ENCODE measurements at regions not wholly inside any gene's neighbourhood (a gene's known extent, or its start where the extent isn't known, plus 50 kb on each side); places are given as distances from the start of the nearest gene placed in this dataset.

DNA sequence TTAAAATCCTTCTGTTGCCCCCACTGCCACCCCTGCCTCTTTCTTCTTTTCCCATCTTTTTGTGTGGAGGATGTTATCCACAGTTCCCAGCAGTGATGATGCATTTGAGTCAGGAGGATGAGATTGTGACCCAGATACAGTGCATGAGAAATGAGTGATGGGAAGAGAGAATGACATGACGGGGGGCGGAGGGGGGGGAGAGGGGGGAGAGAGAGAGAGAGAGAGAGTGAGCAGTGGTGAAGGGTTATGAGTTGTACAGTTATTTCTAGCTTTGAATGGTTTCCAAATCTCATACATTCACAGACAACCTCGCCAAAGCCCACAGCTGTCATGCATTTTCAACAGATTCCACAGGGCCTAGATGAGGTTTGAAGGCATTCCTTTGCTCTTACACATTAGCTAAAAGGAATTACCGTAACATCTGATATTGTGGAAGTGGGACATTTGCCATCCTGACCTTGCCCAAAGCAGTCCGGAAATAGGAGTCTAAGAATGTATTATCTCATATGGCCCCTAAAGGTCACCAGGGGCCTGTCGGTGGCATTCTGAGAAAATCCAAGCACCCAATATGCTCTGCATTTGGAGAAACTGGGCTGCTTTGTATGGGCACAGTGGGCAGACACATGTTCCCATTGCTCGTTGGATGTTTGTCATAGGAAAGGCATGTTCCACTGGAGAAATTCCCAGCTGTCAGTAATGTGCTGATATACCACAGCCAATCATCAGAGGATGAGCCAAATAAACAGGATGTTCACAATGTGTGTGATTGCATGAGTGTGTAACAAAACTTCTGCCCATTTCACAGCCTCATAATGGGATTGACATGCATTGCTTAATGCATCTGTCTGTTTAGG lies 435.8 kb downstream of the SPRY1 start:
- H3K27ac Mint-ChIP-seq: no peak overlapping the region
- ChIA-PET POLR2A (no interaction called here), CTCF (no interaction called here)
- H3K27me3 Mint-ChIP-seq: no peaks in the 10 kb centered on the region
- no peaks in the 10 kb centered on the region for H3K9me3 Mint-ChIP-seq
- DNase-seq: no peak
- no peaks in the 10 kb centered on the region for H3K36me3 Mint-ChIP-seq (ENCODE audit: low read depth)
- no peak overlapping the region for H3K4me3 Mint-ChIP-seq
- H3K4me1 Mint-ChIP-seq: no peaks in the 10 kb centered on the region

DNA sequence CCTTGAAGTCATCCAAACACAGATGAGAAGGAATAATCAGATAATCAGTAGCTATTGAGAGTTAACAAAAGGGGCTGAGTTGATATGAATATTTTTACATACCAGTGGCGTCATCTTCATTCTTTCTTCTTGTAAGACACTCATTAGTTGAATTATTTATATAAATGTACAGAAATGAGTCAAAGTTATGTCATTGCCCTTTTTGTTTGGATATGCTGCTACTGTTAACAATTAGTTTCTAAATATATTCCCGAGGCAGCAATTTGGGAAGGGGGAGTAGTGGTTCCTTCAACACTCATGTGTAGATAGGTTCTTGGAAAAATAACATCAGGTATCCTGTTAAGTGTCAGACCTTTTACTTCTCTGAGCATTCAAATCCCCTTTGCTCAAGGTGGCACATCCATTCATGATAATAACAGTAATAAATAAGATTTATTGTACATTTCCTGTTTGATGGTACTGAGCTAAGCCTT lies 436.6 kb downstream of the SPRY1 start:
- H3K4me1 Mint-ChIP-seq: no peaks in the 10 kb centered on the region
- H3K27me3 Mint-ChIP-seq: no peaks in the 10 kb centered on the region
- ChIA-PET CTCF (no interaction called here), POLR2A (no interaction called here)
- H3K27ac Mint-ChIP-seq: no peak overlapping the region
- H3K4me3 Mint-ChIP-seq: no peak overlapping the region
- DNase-seq: no peak
- no peaks in the 10 kb centered on the region for H3K36me3 Mint-ChIP-seq (ENCODE audit: low read depth)
- H3K9me3 Mint-ChIP-seq: no peaks in the 10 kb centered on the region

DNA sequence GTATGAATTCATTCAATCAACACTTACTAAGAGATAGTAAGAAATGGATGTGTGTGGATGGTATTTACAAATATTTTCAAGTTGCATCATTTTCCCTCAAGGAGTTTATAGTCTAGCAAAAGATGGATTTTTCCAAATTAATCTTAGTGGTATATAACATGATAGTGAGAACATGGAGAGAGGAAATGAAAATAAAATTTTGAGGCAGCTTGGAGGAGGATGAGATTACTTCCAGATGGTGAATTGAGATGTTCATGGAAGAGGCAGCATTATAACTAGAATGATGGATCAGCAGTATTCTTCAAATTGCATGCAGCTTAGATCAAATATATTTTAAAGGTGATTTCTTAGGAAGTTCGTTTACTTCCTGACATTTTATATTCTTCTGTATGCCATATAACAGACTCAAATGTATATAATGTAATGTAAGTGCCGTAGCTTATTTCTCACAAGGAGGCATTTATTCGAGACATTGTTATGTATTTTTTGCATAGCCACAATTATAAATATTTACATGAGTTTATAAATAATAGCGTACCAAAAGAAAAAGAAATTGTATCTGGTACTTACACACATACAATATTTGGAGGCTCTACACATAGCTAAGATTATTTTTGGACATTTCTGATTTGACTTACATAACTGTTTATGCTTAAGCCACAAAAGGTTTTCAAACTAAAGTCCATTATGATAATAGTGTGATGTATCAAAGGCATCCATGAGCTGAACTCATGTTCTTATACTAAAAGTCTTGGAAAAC lies 439.4 kb downstream of the SPRY1 start:
- no peaks in the 10 kb centered on the region for H3K36me3 Mint-ChIP-seq (ENCODE audit: low read depth)
- DNase-seq: no peak
- H3K4me1 Mint-ChIP-seq: no peaks in the 10 kb centered on the region
- H3K9me3 Mint-ChIP-seq: no peaks in the 10 kb centered on the region
- POLR2A ChIA-PET: no interaction called here
- no peaks in the 10 kb centered on the region for H3K27me3 Mint-ChIP-seq
- H3K4me3 Mint-ChIP-seq: no peak overlapping the region
- CTCF ChIA-PET: no interaction called here
- H3K27ac Mint-ChIP-seq: no peak overlapping the region

DNA sequence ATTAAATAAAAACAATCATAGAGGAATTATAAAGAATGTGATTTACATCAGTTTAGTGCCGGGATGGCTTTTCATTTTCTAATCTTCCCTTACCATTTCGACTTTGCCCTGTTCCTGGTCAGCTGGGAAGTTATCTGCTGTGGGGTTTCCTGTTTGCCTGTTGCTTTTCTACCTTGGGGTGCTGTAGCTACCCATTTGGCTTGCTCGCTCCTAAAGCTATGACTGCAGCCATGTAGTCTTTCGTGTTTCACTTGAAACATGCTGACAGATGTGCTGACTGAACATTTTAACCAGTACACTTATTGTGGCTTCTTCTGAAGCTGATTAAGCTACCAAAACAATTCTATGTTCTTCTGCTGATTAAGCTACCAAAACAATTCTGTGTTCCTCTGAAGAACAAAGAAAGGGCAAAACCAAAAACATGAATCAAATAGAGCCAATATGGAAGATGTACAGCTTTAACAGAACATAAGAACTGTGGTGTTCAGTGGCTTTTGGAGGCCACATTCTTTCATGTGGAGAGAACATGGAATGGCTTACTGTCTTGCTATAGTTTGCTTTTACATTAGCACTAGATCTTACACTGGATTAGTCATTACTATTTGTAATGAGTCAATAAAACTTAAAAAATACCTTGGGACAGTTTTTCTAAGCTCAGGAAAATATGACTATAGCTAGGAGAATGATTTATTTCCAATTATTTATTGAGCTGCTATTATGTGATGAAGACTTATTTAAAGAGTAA lies 440.4 kb downstream of the SPRY1 start:
- DNase-seq: no peak
- no peaks in the 10 kb centered on the region for H3K36me3 Mint-ChIP-seq (ENCODE audit: low read depth)
- ChIA-PET CTCF (interaction anchor here (0.5 kb wide), 1 partner anchor 427 kb away, joined by 3 read pairs; no protein-coding TSS in a partner anchor), POLR2A (no interaction called here)
- H3K27me3 Mint-ChIP-seq: no peaks in the 10 kb centered on the region
- H3K4me1 Mint-ChIP-seq: no peaks in the 10 kb centered on the region
- no peaks in the 10 kb centered on the region for H3K9me3 Mint-ChIP-seq
- no peak overlapping the region for H3K27ac Mint-ChIP-seq
- no peak overlapping the region for H3K4me3 Mint-ChIP-seq

DNA sequence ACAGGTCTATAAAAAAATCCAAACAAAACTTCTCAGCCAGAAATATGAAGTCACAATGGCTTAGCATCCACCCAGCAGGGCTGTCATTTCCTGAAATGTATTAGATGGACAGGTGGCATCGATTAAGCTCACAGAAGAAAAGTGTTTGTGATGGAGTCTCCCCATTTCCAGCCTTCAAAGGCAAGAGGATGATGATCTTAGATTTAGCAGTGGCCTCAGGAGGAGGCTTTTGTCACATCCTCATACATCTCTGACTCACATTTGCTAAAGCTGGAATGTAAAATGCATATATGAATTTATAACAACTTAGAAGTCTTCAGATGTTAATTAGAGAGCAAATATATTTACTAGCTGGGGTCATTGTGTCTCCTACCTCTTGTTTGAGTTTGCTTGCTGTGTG lies 441.9 kb downstream of the SPRY1 start:
- Mint-ChIP-seq H3K36me3 (ENCODE audit: low read depth) (no peaks in the 10 kb centered on the region), H3K27ac (no peak overlapping the region), H3K4me3 (no peak overlapping the region), H3K9me3 (no peaks in the 10 kb centered on the region), H3K4me1 (no peaks in the 10 kb centered on the region), H3K27me3 (no peaks in the 10 kb centered on the region)
- DNase-seq: no peak
- ChIA-PET CTCF (no interaction called here), POLR2A (no interaction called here)

DNA sequence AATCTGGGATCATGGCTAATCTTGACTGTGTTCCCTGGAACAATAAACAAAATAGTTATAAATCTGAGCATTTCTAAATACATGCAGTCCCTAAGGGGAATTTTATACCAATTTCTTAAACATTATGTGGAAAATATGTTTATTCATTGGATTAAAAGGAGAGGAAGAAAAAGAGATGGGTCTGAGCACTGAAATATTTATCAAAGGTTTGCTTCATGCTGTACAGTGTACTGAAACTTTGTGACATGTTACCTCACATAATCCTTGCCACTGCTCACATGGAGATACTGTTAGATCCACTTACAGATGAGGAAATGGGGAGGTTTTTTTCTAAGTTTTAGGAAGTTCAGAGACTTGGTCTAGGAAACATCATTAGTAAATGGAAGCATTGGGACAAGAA lies 443.6 kb downstream of the SPRY1 start:
- DNase-seq: no peak
- no peak overlapping the region for H3K27ac Mint-ChIP-seq
- ChIA-PET CTCF (no interaction called here), POLR2A (no interaction called here)
- H3K9me3 Mint-ChIP-seq: no peaks in the 10 kb centered on the region
- H3K27me3 Mint-ChIP-seq: no peaks in the 10 kb centered on the region
- no peak overlapping the region for H3K4me3 Mint-ChIP-seq
- H3K36me3 Mint-ChIP-seq (ENCODE audit: low read depth): no peaks in the 10 kb centered on the region
- H3K4me1 Mint-ChIP-seq: no peaks in the 10 kb centered on the region

DNA sequence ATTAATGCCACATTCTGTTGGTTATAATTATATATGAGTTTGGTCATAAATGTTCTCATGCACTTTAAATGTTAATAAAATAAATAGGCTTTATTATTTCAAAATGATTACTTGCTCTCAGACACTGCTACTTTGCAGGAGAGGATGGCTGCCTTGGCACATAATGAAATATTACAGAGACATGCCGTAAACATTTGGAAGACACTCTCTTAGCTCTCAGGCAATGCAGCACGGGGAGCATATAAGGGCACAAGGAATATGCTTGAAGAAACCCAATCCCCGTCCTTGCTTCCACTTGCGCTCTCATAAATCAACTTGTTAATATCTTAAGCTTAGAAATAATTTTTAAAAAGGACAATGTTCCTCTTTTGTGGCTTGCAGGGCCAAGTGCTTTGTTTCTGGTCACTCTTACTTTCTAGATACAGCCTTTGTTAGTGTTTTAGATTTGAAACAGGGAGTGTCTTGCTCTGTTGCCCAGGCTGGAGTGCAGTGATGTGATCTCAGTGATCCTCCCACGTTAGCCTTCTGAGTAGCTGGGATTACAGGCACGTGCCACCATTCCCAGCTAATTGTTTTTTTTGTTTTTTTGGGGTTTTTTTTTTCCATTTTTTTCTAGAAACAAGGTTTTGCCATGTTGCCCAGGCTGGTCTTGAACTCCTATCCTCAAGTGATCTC lies 445.0 kb downstream of the SPRY1 start:
- no peaks in the 10 kb centered on the region for H3K4me1 Mint-ChIP-seq
- H3K9me3 Mint-ChIP-seq: no peaks in the 10 kb centered on the region
- no peak overlapping the region for H3K4me3 Mint-ChIP-seq
- CTCF ChIA-PET: no interaction called here
- H3K27me3 Mint-ChIP-seq: no peaks in the 10 kb centered on the region
- no peak overlapping the region for H3K27ac Mint-ChIP-seq
- POLR2A ChIA-PET: no interaction called here
- H3K36me3 Mint-ChIP-seq (ENCODE audit: low read depth): no peaks in the 10 kb centered on the region
- DNase-seq: no peak

DNA sequence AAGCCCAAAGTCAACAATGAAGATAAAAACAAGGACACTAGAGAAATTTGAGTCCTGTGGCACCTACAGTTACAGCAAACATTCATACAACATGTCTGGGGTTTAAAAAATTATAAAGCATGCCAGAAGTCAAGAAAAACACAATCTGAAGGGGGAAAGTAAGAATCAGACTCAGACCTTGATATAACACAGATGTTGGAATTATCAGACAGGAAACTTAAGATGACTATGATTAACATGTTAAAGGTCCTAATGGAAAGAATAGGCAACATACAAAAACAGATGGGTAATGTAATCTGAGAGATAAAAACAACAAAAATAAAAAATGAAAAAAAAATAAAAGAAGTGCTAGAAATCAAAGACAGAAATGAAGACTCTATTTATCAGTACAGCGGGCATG lies 446.5 kb downstream of the SPRY1 start:
- Mint-ChIP-seq H3K4me1 (no peaks in the 10 kb centered on the region), H3K36me3 (ENCODE audit: low read depth) (no peaks in the 10 kb centered on the region), H3K27ac (no peak overlapping the region), H3K9me3 (no peaks in the 10 kb centered on the region), H3K4me3 (no peak overlapping the region), H3K27me3 (no peaks in the 10 kb centered on the region)
- CTCF ChIA-PET: no interaction called here
- POLR2A ChIA-PET: no interaction called here
- DNase-seq: no peak

DNA sequence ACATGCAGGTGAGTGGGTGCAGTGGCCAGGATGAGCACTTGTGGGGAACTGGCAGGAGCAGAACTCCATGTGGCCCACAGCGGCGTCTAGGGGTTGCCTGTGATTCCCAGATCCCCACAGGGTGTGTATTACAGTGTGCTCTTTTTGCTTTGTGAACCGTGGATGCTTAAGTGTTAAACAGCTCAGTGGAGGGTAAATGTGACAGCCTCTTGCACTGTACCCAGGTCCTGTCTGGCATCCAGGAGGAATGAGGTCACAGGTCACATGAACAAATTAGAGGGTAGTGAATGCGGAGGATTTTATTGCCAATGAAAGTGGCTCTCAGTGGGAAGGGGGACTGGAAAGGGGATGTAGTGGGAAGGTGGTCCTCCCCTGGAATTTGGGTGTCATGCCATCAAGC lies 447.8 kb downstream of the SPRY1 start:
- Mint-ChIP-seq H3K4me1 (no peaks in the 10 kb centered on the region), H3K27me3 (no peaks in the 10 kb centered on the region), H3K4me3 (no peak overlapping the region), H3K36me3 (ENCODE audit: low read depth) (no peaks in the 10 kb centered on the region), H3K9me3 (no peaks in the 10 kb centered on the region), H3K27ac (no peak overlapping the region)
- ChIA-PET POLR2A (no interaction called here), CTCF (no interaction called here)
- DNase-seq: no peak

DNA sequence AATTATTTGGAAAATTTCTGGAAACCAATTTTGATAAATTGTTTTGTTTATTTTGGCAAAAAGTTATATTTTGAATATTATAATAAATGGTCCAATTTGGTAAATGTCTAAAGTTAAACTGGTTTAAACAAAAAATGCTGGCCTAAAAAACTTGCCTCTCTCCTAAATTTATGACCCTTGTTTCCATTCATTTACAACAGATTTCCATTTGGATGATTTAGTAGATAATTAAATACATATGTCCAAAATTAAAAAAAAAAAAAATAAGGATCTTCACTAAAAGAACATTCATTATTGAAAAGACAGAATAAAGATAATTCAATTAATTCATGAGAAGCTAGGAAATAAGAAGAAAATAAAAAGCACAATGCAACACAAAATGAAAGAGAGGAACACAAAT lies 449.5 kb downstream of the SPRY1 start:
- Mint-ChIP-seq H3K9me3 (no peaks in the 10 kb centered on the region), H3K27ac (no peak overlapping the region), H3K27me3 (no peaks in the 10 kb centered on the region), H3K36me3 (ENCODE audit: low read depth) (no peaks in the 10 kb centered on the region), H3K4me1 (no peaks in the 10 kb centered on the region), H3K4me3 (no peak overlapping the region)
- POLR2A ChIA-PET: no interaction called here
- CTCF ChIA-PET: interaction anchor here (1.2 kb wide), 1 partner anchor 8 kb away, joined by 4 read pairs; no protein-coding TSS in a partner anchor
- DNase-seq: no peak

DNA sequence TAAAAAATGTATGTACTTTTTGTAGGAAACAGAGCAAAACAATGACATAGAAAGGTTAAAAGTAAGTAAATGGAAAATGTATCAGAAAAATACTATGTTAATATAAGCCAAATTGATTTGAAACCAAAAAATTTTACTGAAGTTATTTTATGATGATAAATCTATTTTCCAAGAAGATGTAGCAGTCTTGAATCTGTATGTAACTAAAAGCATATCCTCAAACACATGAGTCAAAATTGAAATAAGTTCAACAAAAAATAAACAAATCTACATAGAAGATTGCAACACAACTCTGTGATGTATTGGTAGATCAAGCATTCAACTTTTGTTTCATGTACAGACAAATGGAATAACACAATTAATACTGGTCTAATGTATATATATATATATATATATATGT lies 450.0 kb downstream of the SPRY1 start:
- CTCF ChIA-PET: no interaction called here
- H3K36me3 Mint-ChIP-seq (ENCODE audit: low read depth): no peaks in the 10 kb centered on the region
- H3K4me1 Mint-ChIP-seq: no peaks in the 10 kb centered on the region
- no peaks in the 10 kb centered on the region for H3K9me3 Mint-ChIP-seq
- DNase-seq: no peak
- H3K27me3 Mint-ChIP-seq: no peaks in the 10 kb centered on the region
- H3K27ac Mint-ChIP-seq: no peak overlapping the region
- POLR2A ChIA-PET: no interaction called here
- H3K4me3 Mint-ChIP-seq: no peak overlapping the region

DNA sequence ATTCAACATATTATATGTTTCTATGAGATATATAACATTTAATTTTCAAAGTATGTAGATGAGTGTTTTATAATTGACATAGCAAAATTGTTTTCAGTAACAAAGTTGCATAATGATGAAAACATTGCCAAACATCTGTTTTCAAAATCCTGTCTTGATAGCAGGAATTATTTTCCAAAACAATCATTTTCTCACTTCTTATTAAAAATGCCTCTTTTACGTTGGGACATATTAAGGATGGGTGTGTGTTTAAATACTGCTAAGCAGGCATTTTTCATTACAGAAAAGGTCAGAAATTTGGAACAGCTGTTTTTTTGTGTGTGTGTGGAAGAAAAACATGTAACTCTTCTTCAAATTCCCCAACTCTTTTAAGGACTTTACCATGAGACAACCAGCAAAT lies 452.0 kb downstream of the SPRY1 start:
- Mint-ChIP-seq H3K36me3 (ENCODE audit: low read depth) (no peaks in the 10 kb centered on the region), H3K4me1 (no peaks in the 10 kb centered on the region), H3K27me3 (no peaks in the 10 kb centered on the region), H3K4me3 (no peak overlapping the region), H3K9me3 (no peaks in the 10 kb centered on the region), H3K27ac (no peak overlapping the region)
- no peak for DNase-seq
- POLR2A ChIA-PET: no interaction called here
- CTCF ChIA-PET: no interaction called here

DNA sequence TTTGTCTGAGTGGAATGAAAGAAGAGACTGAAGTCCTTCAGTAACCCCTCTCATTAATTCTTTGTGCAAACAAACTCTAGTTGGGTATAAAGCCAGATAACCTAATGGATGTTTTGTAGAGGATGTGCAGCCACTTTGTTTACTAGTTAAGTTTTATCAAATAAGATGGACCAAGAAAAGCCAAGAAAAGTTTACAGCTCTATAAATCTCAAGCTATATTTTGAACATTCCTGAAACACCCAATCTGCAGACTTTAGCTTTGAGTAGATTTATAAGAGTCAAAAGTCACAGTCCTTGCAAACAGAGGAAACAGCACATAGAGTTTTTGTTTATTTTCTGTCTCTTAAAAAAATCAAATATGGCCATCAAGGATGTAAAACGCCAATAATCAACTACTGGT lies 452.9 kb downstream of the SPRY1 start:
- no peaks in the 10 kb centered on the region for H3K4me1 Mint-ChIP-seq
- H3K27ac Mint-ChIP-seq: no peak overlapping the region

More for the DNA sequence above, 452.9 kb downstream of the SPRY1 start:
- H3K4me3 Mint-ChIP-seq: no peak overlapping the region
- ChIA-PET CTCF (no interaction called here), POLR2A (no interaction called here)
- H3K9me3 Mint-ChIP-seq: no peaks in the 10 kb centered on the region
- DNase-seq: no peak
- H3K36me3 Mint-ChIP-seq (ENCODE audit: low read depth): no peaks in the 10 kb centered on the region
- no peaks in the 10 kb centered on the region for H3K27me3 Mint-ChIP-seq
